ENCODE measurements at regions not wholly inside any gene's neighbourhood (a gene's known extent, or its start where the extent isn't known, plus 50 kb on each side); places are given as distances from the start of the nearest gene placed in this dataset.

DNA sequence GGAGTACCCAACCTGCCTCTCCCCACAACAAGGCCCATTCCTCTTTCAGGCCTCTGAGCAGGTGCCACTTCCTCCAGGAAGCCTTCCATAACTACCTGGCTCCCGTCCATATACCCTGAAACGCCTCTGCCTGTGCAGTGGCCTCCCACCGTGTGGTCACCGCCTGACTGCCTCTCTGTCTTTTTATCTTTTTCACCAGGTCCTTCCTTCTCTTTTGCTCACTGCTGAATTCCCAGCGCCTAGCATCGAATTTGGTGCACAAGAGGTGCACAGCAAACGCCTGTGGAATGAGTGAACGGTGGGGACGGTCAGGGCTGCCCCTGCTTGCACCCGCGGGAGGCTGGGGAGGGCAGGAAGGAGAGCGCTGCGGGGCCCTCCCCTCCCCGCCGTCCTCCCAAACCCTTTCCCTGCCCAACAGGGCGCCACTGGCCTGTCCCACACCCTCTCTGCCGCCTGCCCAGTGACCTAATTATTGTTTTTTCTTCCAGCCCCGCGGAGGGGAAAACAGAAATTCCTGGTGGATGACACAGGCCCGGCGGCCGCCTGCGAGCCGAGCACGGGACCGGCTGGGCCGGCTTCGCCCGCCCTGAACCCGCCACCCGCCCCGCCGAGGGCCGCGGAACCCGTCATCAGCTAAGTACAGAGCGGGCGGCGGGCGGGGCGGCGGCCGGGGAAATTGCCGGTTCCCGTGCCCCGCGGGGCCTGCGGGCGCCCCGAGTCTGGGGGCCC, 140.1 kb downstream of the SMAD6 start:
- Histone ChIP-seq H3K9me3 (ENCODE audit: control insufficient read depth in 2 of 3, insufficient read depth in 1 of 3, low read length in 3 of 3) (no peaks in the 10 kb centered on the region), H3K27ac (ENCODE audit: low read depth in 2 of 2, low read length in 2 of 2) (peak overlapping the region; percentile 93 to 96), H3K9ac (ENCODE audit: low read length in 3 of 3) (peak overlapping the region in 2 of 3 donors; percentile 39 to 82), H3K4me3 (ENCODE audit: low read length in 3 of 3) (peak overlapping the region in 2 of 3 donors; percentile 43 to 49), H3K4me1 (ENCODE audit: control insufficient read depth in 2 of 3, insufficient read depth in 2 of 3, low read depth in 1 of 3, low read length in 3 of 3) (peaks cover 10 to 19% (median 15%) of the 10 kb centered on the region in 3 donors), H3K27me3 (ENCODE audit: control insufficient read depth, insufficient read depth, low read length) (no peaks in the 10 kb centered on the region), H3K36me3 (ENCODE audit: control insufficient read depth in 2 of 3, insufficient read depth in 3 of 3, low read length in 3 of 3) (no peaks in the 10 kb centered on the region)
- FAIRE-seq = no peak
- DNase-seq = peak; percentile 86 to 97 (median 87)
- TF ChIP-seq, protein P1, sequence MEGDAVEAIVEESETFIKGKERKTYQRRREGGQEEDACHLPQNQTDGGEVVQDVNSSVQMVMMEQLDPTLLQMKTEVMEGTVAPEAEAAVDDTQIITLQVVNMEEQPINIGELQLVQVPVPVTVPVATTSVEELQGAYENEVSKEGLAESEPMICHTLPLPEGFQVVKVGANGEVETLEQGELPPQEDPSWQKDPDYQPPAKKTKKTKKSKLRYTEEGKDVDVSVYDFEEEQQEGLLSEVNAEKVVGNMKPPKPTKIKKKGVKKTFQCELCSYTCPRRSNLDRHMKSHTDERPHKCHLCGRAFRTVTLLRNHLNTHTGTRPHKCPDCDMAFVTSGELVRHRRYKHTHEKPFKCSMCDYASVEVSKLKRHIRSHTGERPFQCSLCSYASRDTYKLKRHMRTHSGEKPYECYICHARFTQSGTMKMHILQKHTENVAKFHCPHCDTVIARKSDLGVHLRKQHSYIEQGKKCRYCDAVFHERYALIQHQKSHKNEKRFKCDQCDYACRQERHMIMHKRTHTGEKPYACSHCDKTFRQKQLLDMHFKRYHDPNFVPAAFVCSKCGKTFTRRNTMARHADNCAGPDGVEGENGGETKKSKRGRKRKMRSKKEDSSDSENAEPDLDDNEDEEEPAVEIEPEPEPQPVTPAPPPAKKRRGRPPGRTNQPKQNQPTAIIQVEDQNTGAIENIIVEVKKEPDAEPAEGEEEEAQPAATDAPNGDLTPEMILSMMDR (IDR thresholded peaks at IDR 0.05; ENCODE audit: borderline replicate concordance, extremely low read depth, insufficient read depth) = no peak
- intact Hi-C loops (cut with DNase I) = loop anchor here (10.0 kb wide), 1 partner anchor 47 kb away; no protein-coding TSS in a partner anchor

DNA sequence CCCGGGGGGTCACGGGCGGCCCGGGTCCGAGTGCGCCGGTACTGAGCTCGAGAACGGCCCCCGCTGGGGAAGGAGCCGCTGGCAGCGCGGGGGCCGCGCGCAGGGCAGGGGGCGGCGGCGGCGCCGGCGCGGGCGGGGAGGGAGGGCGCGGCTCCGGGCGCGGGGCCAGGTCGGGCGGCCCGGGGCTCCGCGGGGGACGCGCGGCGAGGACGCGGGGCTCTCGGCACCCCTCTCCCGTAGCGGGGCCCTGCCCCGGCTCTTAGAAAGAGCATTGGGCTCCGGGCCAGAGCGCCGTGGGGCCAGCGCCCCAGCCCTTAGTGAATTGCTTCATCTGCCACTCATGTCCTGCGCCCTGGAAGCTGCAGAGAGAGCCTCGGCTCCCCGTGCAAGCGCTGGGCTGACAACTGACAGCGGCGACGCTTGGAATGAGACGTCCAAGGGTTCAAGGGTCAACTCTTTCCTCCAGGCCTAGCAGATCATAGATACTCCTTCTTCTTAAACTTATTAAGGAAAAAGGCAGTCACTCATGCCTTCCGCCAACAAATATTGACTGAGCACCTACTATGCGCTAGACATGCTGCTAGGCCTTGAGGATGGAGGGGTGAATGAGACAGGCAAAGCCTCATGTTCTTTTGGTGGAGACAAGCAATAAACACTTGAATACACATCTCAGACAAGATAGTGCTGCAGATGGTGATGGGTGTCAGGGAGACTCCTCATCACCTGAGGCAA, 140.8 kb downstream of the SMAD6 start:
- H3K4me3 ChIP-seq (ENCODE audit: low read length in 3 of 3) = peak overlapping the region; percentile 8 to 57 (median 38)
- peak; percentile 69 to 95 (median 80) for DNase-seq
- intact Hi-C loops (cut with DNase I) = loop anchor here (10.0 kb wide), 1 partner anchor 48 kb away; no protein-coding TSS in a partner anchor

DNA sequence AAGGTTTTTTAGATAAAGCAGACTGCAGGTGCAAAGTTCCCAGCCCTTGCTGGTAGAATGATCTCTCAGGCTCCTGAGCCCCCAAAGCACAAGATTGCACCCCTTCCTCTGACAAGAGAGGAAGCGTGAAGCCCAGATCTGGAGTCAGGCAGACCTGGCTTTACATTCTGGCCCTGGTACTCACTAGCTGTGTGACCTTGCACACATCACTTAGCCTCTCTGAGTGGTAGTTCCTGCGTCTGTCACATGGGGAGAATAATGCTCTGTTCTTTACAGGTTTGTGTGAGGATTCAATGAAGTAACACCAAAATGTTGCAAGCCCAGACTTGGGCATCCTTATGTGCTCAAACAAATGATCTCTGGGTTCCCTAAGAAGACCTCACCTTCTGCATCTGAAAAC, 141.5 kb downstream of the SMAD6 start:
- TF ChIP-seq, protein P1 (IDR thresholded peaks at IDR 0.05; ENCODE audit: borderline replicate concordance, extremely low read depth, insufficient read depth) = no peak
- Histone ChIP-seq H3K9me3 (ENCODE audit: control insufficient read depth in 2 of 3, insufficient read depth in 1 of 3, low read length in 3 of 3) (no peaks in the 10 kb centered on the region), H3K27ac (ENCODE audit: low read depth in 2 of 2, low read length in 2 of 2) (peak overlapping the region; percentile 80 to 96), H3K27me3 (ENCODE audit: control insufficient read depth, insufficient read depth, low read length) (no peaks in the 10 kb centered on the region), H3K9ac (ENCODE audit: low read length in 3 of 3) (no peak overlapping the region), H3K4me1 (ENCODE audit: control insufficient read depth in 2 of 3, insufficient read depth in 2 of 3, low read depth in 1 of 3, low read length in 3 of 3) (peaks cover 10 to 19% (median 15%) of the 10 kb centered on the region in 3 donors), H3K36me3 (ENCODE audit: control insufficient read depth in 2 of 3, insufficient read depth in 3 of 3, low read length in 3 of 3) (no peaks in the 10 kb centered on the region), H3K4me3 (ENCODE audit: low read length in 3 of 3) (no peak overlapping the region)
- intact Hi-C loops (cut with DNase I) = loop anchor here (10.0 kb wide), 1 partner anchor 49 kb away; no protein-coding TSS in a partner anchor
- FAIRE-seq (no peak), DNase-seq (no peak)

More for the DNA sequence above, 140.8 kb downstream of the SMAD6 start:
- Histone ChIP-seq H3K27ac (ENCODE audit: low read depth in 2 of 2, low read length in 2 of 2) (peak overlapping the region; percentile 80 to 96), H3K9me3 (ENCODE audit: control insufficient read depth in 2 of 3, insufficient read depth in 1 of 3, low read length in 3 of 3) (no peaks in the 10 kb centered on the region), H3K4me1 (ENCODE audit: control insufficient read depth in 2 of 3, insufficient read depth in 2 of 3, low read depth in 1 of 3, low read length in 3 of 3) (peaks cover 10 to 19% (median 15%) of the 10 kb centered on the region in 3 donors), H3K27me3 (ENCODE audit: control insufficient read depth, insufficient read depth, low read length) (no peaks in the 10 kb centered on the region), H3K36me3 (ENCODE audit: control insufficient read depth in 2 of 3, insufficient read depth in 3 of 3, low read length in 3 of 3) (no peaks in the 10 kb centered on the region), H3K9ac (ENCODE audit: low read length in 3 of 3) (peak overlapping the region in 1 of 3 donors; percentile 29)
- TF ChIP-seq, protein P1 (IDR thresholded peaks at IDR 0.05; ENCODE audit: borderline replicate concordance, extremely low read depth, insufficient read depth) = no peak
- FAIRE-seq = no peak
